ENCODE measurements at regions not wholly inside any gene's neighbourhood (a gene's known extent, or its start where the extent isn't known, plus 50 kb on each side); places are given as distances from the start of the nearest gene placed in this dataset.

DNA sequence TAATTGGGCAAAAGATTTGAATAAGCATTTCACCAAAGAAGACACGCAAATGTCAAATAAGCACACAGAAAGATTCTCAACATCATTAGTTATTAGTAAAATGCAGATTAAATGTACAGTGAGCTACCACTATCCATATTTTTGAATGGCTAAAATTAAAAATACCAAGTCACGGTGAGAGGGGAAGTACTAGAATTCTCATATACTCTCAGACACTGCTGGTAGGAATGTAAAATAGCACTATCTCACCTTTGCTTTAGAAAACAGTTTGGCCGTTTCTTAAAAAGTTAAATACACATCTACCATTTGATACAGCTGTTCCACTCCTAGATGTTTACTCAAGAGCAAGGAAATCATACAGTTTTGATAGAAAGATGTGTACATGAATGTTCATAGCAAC is 115.8 kb upstream of the CELF2 start:
- ChIA-PET CTCF (no interaction called here), POLR2A (no interaction called here), RAD21 (ENCODE audit: unreplicated experiment) (no interaction called here), SMC1A (ENCODE audit: uncharacterized antibody, unreplicated experiment) (no interaction called here)
- BruUV-seq (replicated peaks), result no TSS peak
- intact Hi-C loops (cut with micrococcal nuclease; ENCODE audit: unreplicated experiment), result no loop called here
- in situ Hi-C loops (cut with MboI), result no loop called here
- TF ChIP-seq YBX1 (IDR thresholded peaks at IDR 0.05) (no peak), PRDM15 (CRISPR knock-in tag; IDR thresholded peaks at IDR 0.05) (no peak), ZBTB4 (CRISPR knock-in tag; IDR thresholded peaks at IDR 0.05) (no peak), NFXL1 (IDR thresholded peaks at IDR 0.05; ENCODE audit: borderline replicate concordance) (no peak), SMAD5 (IDR thresholded peaks at IDR 0.05; ENCODE audit: low read depth) (no peak), POU2F2 (IDR thresholded peaks at IDR 0.05; ENCODE audit: borderline replicate concordance, low read depth, low read length) (no peak), IRF4 (IDR thresholded peaks at IDR 0.05; ENCODE audit: low read depth, low read length) (no peak), CBFB (IDR thresholded peaks at IDR 0.05; ENCODE audit: low read depth) (no peak), JUND (IDR thresholded peaks at IDR 0.05; ENCODE audit: low read depth, low read length) (no peak), EZH2 (IDR thresholded peaks at IDR 0.05; ENCODE audit: borderline replicate concordance, control insufficient read depth, low read depth, low read length) (no peak), FOXK2 (IDR thresholded peaks at IDR 0.05) (no peak)
- TF ChIP-seq, protein P1, sequence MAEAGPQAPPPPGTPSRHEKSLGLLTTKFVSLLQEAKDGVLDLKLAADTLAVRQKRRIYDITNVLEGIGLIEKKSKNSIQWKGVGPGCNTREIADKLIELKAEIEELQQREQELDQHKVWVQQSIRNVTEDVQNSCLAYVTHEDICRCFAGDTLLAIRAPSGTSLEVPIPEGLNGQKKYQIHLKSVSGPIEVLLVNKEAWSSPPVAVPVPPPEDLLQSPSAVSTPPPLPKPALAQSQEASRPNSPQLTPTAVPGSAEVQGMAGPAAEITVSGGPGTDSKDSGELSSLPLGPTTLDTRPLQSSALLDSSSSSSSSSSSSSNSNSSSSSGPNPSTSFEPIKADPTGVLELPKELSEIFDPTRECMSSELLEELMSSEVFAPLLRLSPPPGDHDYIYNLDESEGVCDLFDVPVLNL (IDR thresholded peaks at IDR 0.05; ENCODE audit: low read depth, low read length), result no peak
- TF ChIP-seq, protein P2, sequence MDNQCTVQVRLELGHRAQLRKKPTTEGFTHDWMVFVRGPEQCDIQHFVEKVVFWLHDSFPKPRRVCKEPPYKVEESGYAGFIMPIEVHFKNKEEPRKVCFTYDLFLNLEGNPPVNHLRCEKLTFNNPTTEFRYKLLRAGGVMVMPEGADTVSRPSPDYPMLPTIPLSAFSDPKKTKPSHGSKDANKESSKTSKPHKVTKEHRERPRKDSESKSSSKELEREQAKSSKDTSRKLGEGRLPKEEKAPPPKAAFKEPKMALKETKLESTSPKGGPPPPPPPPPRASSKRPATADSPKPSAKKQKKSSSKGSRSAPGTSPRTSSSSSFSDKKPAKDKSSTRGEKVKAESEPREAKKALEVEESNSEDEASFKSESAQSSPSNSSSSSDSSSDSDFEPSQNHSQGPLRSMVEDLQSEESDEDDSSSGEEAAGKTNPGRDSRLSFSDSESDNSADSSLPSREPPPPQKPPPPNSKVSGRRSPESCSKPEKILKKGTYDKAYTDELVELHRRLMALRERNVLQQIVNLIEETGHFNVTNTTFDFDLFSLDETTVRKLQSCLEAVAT (IDR thresholded peaks at IDR 0.05), result no peak
- Histone ChIP-seq H4K20me1 (ENCODE audit: control insufficient read depth, insufficient read depth) (no peaks in the 10 kb centered on the region), H3K9ac (ENCODE audit: control insufficient read depth, insufficient read depth, low read length) (no peak overlapping the region), H3K36me3 (ENCODE audit: control insufficient read depth in 2 of 2, insufficient read depth in 2 of 2, low read length in 1 of 2) (no peaks in the 10 kb centered on the region), H3K27me3 (replicated peaks in 1 of 2; ENCODE audit: control insufficient read depth in 2 of 2, insufficient read depth in 2 of 2, low read length in 1 of 2) (no peaks in the 10 kb centered on the region; a peak in 1 of 4 replicates), H2AFZ (ENCODE audit: control insufficient read depth, low read depth, low read length) (no peak overlapping the region), H3K27ac (ENCODE audit: control insufficient read depth, insufficient read depth) (no peak overlapping the region), H3K4me1 (ENCODE audit: control insufficient read depth, insufficient read depth, low read length) (no peaks in the 10 kb centered on the region), H3K79me2 (ENCODE audit: control insufficient read depth, insufficient read depth, low read length) (no peaks in the 10 kb centered on the region), H3K4me3 (no peak overlapping the region), H3K4me2 (ENCODE audit: control insufficient read depth, insufficient read depth) (no peak overlapping the region), H3K9me3 (replicated peaks; ENCODE audit: control insufficient read depth, insufficient read depth, low read length) (no peaks in the 10 kb centered on the region; the same call in 2 of the 3 replicates)
- ATAC-seq (no peak), DNase-seq (ENCODE audit: low read depth, low spot score) (no peak), FAIRE-seq (no peak)
- WGBS (ENCODE audit: insufficient coverage, insufficient replicate concordance, low lambda C conversion rate, missing lambda C conversion rate), result 58% methylated on average over 3 of the region's 3 CpGs
